HL-60 (cell line): ENCODE measurements at regions not wholly inside any gene's neighbourhood (a gene's known extent, or its start where the extent isn't known, plus 50 kb on each side); places are given as distances from the start of the nearest gene placed in this dataset.

Experiments used
- DNase-seq, 2 experiments: peaks; one replicate each; pipeline ENCODE4 v3.0.0-alpha.2; 2010 to 2020; ENCODE audit warnings: low read depth in 1 of 2, low spot score in 1 of 2
- H3K27ac ChIP-seq: fragments of 250-450 bp; sonication (Bioruptor Pico); replicated peaks from 2 replicates; pipeline ENCODE4 v1.5.1; 2020; ENCODE audit warnings: mild to moderate bottlenecking, moderate library complexity
- H3K27me3 ChIP-seq: fragments of 250-450 bp; sonication (Bioruptor Pico); 2 replicates; pipeline ENCODE4 v1.5.1; 2021; ENCODE audit warnings: mild to moderate bottlenecking, moderate library complexity; ENCODE audit not compliant: insufficient read depth, poor library complexity, severe bottlenecking
- H3K4me3 ChIP-seq: replicated peaks from 2 replicates; pipeline ENCODE4 v1.5.1; 2011; ENCODE audit warnings: mild to moderate bottlenecking, control low read depth, low read length; ENCODE audit not compliant: insufficient read depth
- CTCF ChIP-seq: IDR thresholded peaks from one replicate; pipeline ENCODE4 v1.5.1; 2011; ENCODE audit warnings: low read length, control low read depth, inconsistent platforms; ENCODE audit not compliant: insufficient read depth
- GABPA ChIP-seq: IDR thresholded peaks from 2 replicates; pipeline ENCODE4 v1.6.1; 2012; ENCODE audit warnings: low read depth
- POLR2AphosphoS5 ChIP-seq: IDR thresholded peaks from 2 replicates; pipeline ENCODE4 v1.6.1; 2012; ENCODE audit warnings: low read depth
- REST ChIP-seq: IDR thresholded peaks from 2 replicates; pipeline ENCODE4 v1.6.1; 2012; ENCODE audit warnings: low read depth; ENCODE audit not compliant: insufficient replicate concordance
- SPI1 ChIP-seq: IDR thresholded peaks from 2 replicates; pipeline ENCODE4 v1.6.1; 2012; ENCODE audit warnings: low read depth, mild to moderate bottlenecking, borderline replicate concordance

GRCh38 chr5:125609011-125609410 lies 814.2 kb upstream of the GRAMD2B start:
- TF ChIP-seq REST (no peak), SPI1 (no peak), CTCF (no peak)
- DNase-seq, result no peak
- no peak overlapping the region for H3K27ac ChIP-seq
- no peak overlapping the region for H3K4me3 ChIP-seq
- no peaks in the 10 kb centered on the region for H3K27me3 ChIP-seq

- H3K27me3 ChIP-seq, result no peaks in the 10 kb centered on the region
- no peak for DNase-seq
- H3K4me3 ChIP-seq, result no peak overlapping the region
- no peak overlapping the region for H3K27ac ChIP-seq
- no peak for TF ChIP-seq SPI1
- TF ChIP-seq POLR2AphosphoS5, result no peak
- no peak for TF ChIP-seq GABPA
- TF ChIP-seq CTCF, result no peak
- TF ChIP-seq REST, result no peak
Observed at GRCh38 chr5:125610892-125611291, 812.3 kb upstream of the GRAMD2B start.

GRCh38 chr5:125611541-125611940 lies 811.7 kb upstream of the GRAMD2B start:
- no peak for DNase-seq
- Histone ChIP-seq H3K4me3 (no peak overlapping the region), H3K27me3 (no peaks in the 10 kb centered on the region), H3K27ac (no peak overlapping the region)
- TF ChIP-seq CTCF (no peak), POLR2AphosphoS5 (no peak)

- no peak overlapping the region for H3K27ac ChIP-seq
- H3K4me3 ChIP-seq, result no peak overlapping the region
- TF ChIP-seq REST (no peak), POLR2AphosphoS5 (no peak)
- H3K27me3 ChIP-seq, result no peaks in the 10 kb centered on the region
- no peak for DNase-seq
Observed at GRCh38 chr5:125612181-125612721, 811.0 kb upstream of the GRAMD2B start.
